GM23338 (cell line): ENCODE measurements at regions not wholly inside any gene's neighbourhood (a gene's known extent, or its start where the extent isn't known, plus 50 kb on each side); places are given as distances from the start of the nearest gene placed in this dataset.

Experiments used
- ATAC-seq: fragments of 200-7000 bp; cut with Tn5 transposase; 3 replicates; pipeline ENCODE4 v1.9.1; 2020
- DNase-seq: peaks from one replicate; pipeline ENCODE4 v3.0.0-alpha.2; 2015; ENCODE audit warnings: low spot score
- H2AFZ ChIP-seq: fragments of 200-600 bp; sonication (generic); 2 replicates; pipeline ENCODE4 v1.8.0; 2016; ENCODE audit warnings: antibody characterized with exemption, mild to moderate bottlenecking, moderate library complexity
- H3F3A ChIP-seq: fragments of 200-600 bp; sonication (generic); replicated peaks from 2 replicates; pipeline ENCODE4 v1.8.0; 2017; ENCODE audit warnings: antibody characterized with exemption, mixed run types, low read depth
- H3K27ac ChIP-seq: fragments of 200-600 bp; sonication (generic); 2 replicates; pipeline ENCODE4 v1.6.1; 2016; ENCODE audit warnings: low read depth
- H3K27me3 ChIP-seq: fragments of 200-600 bp; sonication (generic); 2 replicates; pipeline ENCODE4 v1.8.0; 2016; ENCODE audit warnings: mild to moderate bottlenecking, mixed run types, moderate library complexity; ENCODE audit not compliant: insufficient read depth
- H3K36me3 ChIP-seq: fragments of 200-600 bp; sonication (generic); 2 replicates; pipeline ENCODE4 v1.8.0; 2016; ENCODE audit warnings: mild to moderate bottlenecking; ENCODE audit not compliant: insufficient read depth
- H3K4me1 ChIP-seq: fragments of 200-600 bp; sonication (generic); 2 replicates; pipeline ENCODE4 v1.8.0; 2016; ENCODE audit warnings: mild to moderate bottlenecking, moderate library complexity; ENCODE audit not compliant: insufficient read depth
- H3K4me2 ChIP-seq: fragments of 200-600 bp; sonication (generic); 2 replicates; pipeline ENCODE4 v1.7.1; 2017; ENCODE audit warnings: mixed run types
- H3K4me3 ChIP-seq: fragments of 200-600 bp; sonication (generic); 2 replicates; pipeline ENCODE4 v1.6.1; 2016; ENCODE audit warnings: mixed run types
- H3K79me2 ChIP-seq: fragments of 200-600 bp; sonication (generic); replicated peaks from 2 replicates; pipeline ENCODE4 v1.8.0; 2017; ENCODE audit warnings: mild to moderate bottlenecking; ENCODE audit not compliant: insufficient read depth
- H3K9me2 ChIP-seq: fragments of 200-600 bp; sonication (generic); 2 replicates; pipeline ENCODE4 v1.8.0; 2017; ENCODE audit not compliant: insufficient read depth
- H4K20me1 ChIP-seq: fragments of 200-600 bp; sonication (generic); replicated peaks from 2 replicates; pipeline ENCODE4 v1.8.0; 2017; ENCODE audit warnings: mild to moderate bottlenecking; ENCODE audit not compliant: insufficient read depth
- H3K27ac Mint-ChIP-seq: 2 replicates; pipeline ENCODE4 v1.8.0; 2020; ENCODE audit warnings: inconsistent platforms, mild to moderate bottlenecking, moderate library complexity, mixed read lengths
- H3K27me3 Mint-ChIP-seq: 3 replicates; pipeline ENCODE4 v1.8.0; 2022; ENCODE audit warnings: low read depth, mild to moderate bottlenecking, moderate library complexity, mixed read lengths, inconsistent platforms; ENCODE audit not compliant: insufficient read depth, poor library complexity
- H3K36me3 Mint-ChIP-seq: 3 replicates; pipeline ENCODE4 v1.8.0; 2021; ENCODE audit warnings: low read depth, mild to moderate bottlenecking, inconsistent platforms, moderate library complexity, mixed read lengths
- H3K4me1 Mint-ChIP-seq: 3 replicates; pipeline ENCODE4 v1.8.0; 2020; ENCODE audit warnings: mild to moderate bottlenecking, inconsistent platforms, mixed read lengths
- H3K4me3 Mint-ChIP-seq: 3 replicates; pipeline ENCODE4 v1.8.0; 2021; ENCODE audit warnings: moderate library complexity, mild to moderate bottlenecking, inconsistent platforms, mixed read lengths
- H3K9me3 Mint-ChIP-seq: 3 replicates; pipeline ENCODE4 v1.8.0; 2020; ENCODE audit warnings: moderate library complexity, mild to moderate bottlenecking, inconsistent platforms, mixed read lengths
- CREB1 ChIP-seq: fragments of 250-450 bp; sonication (Bioruptor Pico); IDR thresholded peaks from 2 replicates; pipeline ENCODE4 v1.5.0; 2020; ENCODE audit warnings: low read depth, mild to moderate bottlenecking, moderate library complexity
- EZH2phosphoT487 ChIP-seq: fragments of 200-600 bp; sonication (generic); IDR thresholded peaks from one replicate; pipeline ENCODE4 v1.8.1; 2018; ENCODE audit warnings: antibody characterized with exemption; ENCODE audit not compliant: unreplicated experiment
- JUNB ChIP-seq: IDR thresholded peaks from one replicate; pipeline ENCODE4 v1.6.1; 2016; ENCODE audit warnings: antibody characterized with exemption; ENCODE audit not compliant: unreplicated experiment
- NANOG ChIP-seq: IDR thresholded peaks from 2 replicates; pipeline ENCODE4 v1.6.1; 2016; ENCODE audit warnings: antibody characterized with exemption, borderline replicate concordance
- ZNF331 ChIP-seq: fragments of 250-450 bp; sonication (Bioruptor Pico); IDR thresholded peaks from 2 replicates; pipeline ENCODE4 v1.5.0; 2020; ENCODE audit warnings: low read depth, mild to moderate bottlenecking, moderate library complexity
- TF ChIP-seq, protein P1 (sequence below): fragments of 250-450 bp; sonication (Bioruptor Pico); IDR thresholded peaks from 2 replicates; pipeline ENCODE4 v1.5.0; 2020; ENCODE audit warnings: mild to moderate bottlenecking, moderate library complexity
- TF ChIP-seq, protein P2 (sequence below): IDR thresholded peaks from 2 replicates; pipeline ENCODE4 v1.6.1; 2016; ENCODE audit warnings: antibody characterized with exemption

DNA sequence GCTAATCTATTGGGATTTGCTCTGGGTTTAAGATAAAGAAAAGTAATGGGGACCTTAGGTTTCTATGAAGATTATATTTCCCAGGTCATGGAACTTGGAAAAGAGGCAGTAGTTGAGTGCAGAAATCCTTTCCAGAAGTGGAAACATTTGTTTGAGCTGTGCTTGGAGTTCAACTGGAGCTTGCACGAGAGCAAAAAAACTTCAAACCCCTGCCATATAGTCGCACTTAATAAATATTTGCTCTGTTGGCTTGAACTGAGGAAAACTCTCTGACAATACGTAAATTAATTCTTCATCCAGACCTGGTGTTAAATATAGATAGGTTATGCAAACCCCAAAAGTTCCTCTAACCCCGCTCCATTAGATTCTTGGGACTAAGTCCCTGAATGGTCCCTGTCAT, 52.8 kb upstream of the COL24A1 start:
- H3F3A ChIP-seq = no peaks in the 10 kb centered on the region
- no peak overlapping the region for H2AFZ ChIP-seq
- no peaks in the 10 kb centered on the region for H3K27me3 ChIP-seq
- peaks cover 5% of the 10 kb centered on the region for H3K9me3 Mint-ChIP-seq
- H3K27ac ChIP-seq = no peak overlapping the region
- H3K27ac Mint-ChIP-seq = no peak overlapping the region
- H3K4me2 ChIP-seq = no peak overlapping the region
- TF ChIP-seq ZNF331 (CRISPR knock-in tag) (no peak), CREB1 (CRISPR knock-in tag) (no peak), NANOG (no peak)
- TF ChIP-seq, protein P1, sequence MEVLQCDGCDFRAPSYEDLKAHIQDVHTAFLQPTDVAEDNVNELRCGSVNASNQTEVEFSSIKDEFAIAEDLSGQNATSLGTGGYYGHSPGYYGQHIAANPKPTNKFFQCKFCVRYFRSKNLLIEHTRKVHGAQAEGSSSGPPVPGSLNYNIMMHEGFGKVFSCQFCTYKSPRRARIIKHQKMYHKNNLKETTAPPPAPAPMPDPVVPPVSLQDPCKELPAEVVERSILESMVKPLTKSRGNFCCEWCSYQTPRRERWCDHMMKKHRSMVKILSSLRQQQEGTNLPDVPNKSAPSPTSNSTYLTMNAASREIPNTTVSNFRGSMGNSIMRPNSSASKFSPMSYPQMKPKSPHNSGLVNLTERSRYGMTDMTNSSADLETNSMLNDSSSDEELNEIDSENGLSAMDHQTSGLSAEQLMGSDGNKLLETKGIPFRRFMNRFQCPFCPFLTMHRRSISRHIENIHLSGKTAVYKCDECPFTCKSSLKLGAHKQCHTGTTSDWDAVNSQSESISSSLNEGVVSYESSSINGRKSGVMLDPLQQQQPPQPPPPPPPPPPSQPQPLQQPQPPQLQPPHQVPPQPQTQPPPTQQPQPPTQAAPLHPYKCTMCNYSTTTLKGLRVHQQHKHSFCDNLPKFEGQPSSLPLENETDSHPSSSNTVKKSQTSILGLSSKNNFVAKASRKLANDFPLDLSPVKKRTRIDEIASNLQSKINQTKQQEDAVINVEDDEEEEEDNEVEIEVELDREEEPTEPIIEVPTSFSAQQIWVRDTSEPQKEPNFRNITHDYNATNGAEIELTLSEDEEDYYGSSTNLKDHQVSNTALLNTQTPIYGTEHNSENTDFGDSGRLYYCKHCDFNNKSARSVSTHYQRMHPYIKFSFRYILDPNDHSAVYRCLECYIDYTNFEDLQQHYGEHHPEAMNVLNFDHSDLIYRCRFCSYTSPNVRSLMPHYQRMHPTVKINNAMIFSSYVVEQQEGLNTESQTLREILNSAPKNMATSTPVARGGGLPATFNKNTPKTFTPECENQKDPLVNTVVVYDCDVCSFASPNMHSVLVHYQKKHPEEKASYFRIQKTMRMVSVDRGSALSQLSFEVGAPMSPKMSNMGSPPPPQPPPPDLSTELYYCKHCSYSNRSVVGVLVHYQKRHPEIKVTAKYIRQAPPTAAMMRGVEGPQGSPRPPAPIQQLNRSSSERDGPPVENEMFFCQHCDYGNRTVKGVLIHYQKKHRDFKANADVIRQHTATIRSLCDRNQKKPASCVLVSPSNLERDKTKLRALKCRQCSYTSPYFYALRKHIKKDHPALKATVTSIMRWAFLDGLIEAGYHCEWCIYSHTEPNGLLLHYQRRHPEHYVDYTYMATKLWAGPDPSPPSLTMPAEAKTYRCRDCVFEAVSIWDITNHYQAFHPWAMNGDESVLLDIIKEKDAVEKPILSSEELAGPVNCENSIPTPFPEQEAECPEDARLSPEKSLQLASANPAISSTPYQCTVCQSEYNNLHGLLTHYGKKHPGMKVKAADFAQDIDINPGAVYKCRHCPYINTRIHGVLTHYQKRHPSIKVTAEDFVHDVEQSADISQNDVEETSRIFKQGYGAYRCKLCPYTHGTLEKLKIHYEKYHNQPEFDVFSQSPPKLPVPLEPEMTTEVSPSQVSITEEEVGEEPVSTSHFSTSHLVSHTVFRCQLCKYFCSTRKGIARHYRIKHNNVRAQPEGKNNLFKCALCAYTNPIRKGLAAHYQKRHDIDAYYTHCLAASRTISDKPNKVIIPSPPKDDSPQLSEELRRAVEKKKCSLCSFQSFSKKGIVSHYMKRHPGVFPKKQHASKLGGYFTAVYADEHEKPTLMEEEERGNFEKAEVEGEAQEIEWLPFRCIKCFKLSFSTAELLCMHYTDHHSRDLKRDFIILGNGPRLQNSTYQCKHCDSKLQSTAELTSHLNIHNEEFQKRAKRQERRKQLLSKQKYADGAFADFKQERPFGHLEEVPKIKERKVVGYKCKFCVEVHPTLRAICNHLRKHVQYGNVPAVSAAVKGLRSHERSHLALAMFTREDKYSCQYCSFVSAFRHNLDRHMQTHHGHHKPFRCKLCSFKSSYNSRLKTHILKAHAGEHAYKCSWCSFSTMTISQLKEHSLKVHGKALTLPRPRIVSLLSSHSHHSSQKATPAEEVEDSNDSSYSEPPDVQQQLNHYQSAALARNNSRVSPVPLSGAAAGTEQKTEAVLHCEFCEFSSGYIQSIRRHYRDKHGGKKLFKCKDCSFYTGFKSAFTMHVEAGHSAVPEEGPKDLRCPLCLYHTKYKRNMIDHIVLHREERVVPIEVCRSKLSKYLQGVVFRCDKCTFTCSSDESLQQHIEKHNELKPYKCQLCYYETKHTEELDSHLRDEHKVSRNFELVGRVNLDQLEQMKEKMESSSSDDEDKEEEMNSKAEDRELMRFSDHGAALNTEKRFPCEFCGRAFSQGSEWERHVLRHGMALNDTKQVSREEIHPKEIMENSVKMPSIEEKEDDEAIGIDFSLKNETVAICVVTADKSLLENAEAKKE (CRISPR knock-in tag) = no peak
- TF ChIP-seq, protein P2, sequence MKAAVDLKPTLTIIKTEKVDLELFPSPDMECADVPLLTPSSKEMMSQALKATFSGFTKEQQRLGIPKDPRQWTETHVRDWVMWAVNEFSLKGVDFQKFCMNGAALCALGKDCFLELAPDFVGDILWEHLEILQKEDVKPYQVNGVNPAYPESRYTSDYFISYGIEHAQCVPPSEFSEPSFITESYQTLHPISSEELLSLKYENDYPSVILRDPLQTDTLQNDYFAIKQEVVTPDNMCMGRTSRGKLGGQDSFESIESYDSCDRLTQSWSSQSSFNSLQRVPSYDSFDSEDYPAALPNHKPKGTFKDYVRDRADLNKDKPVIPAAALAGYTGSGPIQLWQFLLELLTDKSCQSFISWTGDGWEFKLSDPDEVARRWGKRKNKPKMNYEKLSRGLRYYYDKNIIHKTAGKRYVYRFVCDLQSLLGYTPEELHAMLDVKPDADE = no peak
- H3K9me2 ChIP-seq = no peaks in the 10 kb centered on the region
- H3K36me3 ChIP-seq = no peaks in the 10 kb centered on the region
- no peak for ATAC-seq
- no peaks in the 10 kb centered on the region for H4K20me1 ChIP-seq
- H3K27me3 Mint-ChIP-seq = peaks cover 3% of the 10 kb centered on the region
- H3K4me1 Mint-ChIP-seq = no peaks in the 10 kb centered on the region
- no peak overlapping the region for H3K4me3 Mint-ChIP-seq
- H3K36me3 Mint-ChIP-seq = peaks cover 1% of the 10 kb centered on the region; the same call in 2 of the 3 replicates
- no peaks in the 10 kb centered on the region for H3K79me2 ChIP-seq
- no peaks in the 10 kb centered on the region; the same call in 1 of the 2 replicates for H3K4me1 ChIP-seq
- DNase-seq = no peak
- no peak overlapping the region for H3K4me3 ChIP-seq

DNA sequence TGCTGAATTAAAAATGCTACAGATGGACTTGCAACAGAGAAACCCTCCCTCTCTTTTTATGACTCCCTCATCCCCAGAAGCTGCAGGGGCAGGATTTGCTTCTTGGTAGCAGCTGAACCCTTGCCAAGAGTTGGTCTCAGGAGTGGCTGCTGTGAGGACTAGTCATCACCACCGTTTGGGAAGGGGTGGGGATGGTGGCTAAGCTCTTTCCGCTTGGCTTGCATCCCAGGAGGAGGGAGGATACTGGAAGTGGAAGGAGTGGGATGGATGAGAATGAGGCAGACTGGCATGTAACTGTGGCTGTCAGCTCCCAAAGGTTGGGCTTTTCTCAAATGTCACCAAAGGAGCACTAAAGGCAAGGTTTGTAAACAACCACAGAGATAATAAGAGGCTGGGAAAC, 50.8 kb upstream of the COL24A1 start:
- Mint-ChIP-seq H3K27me3 (peaks cover 3% of the 10 kb centered on the region), H3K4me1 (no peaks in the 10 kb centered on the region), H3K27ac (no peak overlapping the region), H3K4me3 (no peak overlapping the region), H3K9me3 (no peaks in the 10 kb centered on the region), H3K36me3 (no peaks in the 10 kb centered on the region)
- Histone ChIP-seq H3K36me3 (no peaks in the 10 kb centered on the region), H3K27ac (no peak overlapping the region), H3K9me2 (no peaks in the 10 kb centered on the region), H3K4me1 (no peaks in the 10 kb centered on the region; the same call in 1 of the 2 replicates), H3K27me3 (no peaks in the 10 kb centered on the region), H3F3A (no peaks in the 10 kb centered on the region), H3K79me2 (no peaks in the 10 kb centered on the region), H4K20me1 (no peaks in the 10 kb centered on the region), H3K4me2 (no peak overlapping the region), H3K4me3 (no peak overlapping the region), H2AFZ (no peak overlapping the region)
- ATAC-seq (no peak), DNase-seq (no peak)
- TF ChIP-seq, protein P2 = no peak
- TF ChIP-seq EZH2phosphoT487 = no peak
- no peak for TF ChIP-seq JUNB
- TF ChIP-seq NANOG = no peak
